Breast epithelium (tissue), 3 donors: ENCODE measurements at regions not wholly inside any gene's neighbourhood (a gene's known extent, or its start where the extent isn't known, plus 50 kb on each side); places are given as distances from the start of the nearest gene placed in this dataset.

ENCODE experiments used
- POLR2A ChIP-seq: fragments of 450-650 bp; IDR thresholded peaks from one replicate; pipeline ENCODE4 v1.6.1; 2016; ENCODE audit warnings: antibody characterized with exemption, mild to moderate bottlenecking, moderate library complexity
- POLR2AphosphoS5 ChIP-seq, 3 donors: sonication (generic); formaldehyde crosslinking; IDR thresholded peaks; one replicate each; pipeline ENCODE4 v1.6.1; 2017; ENCODE audit warnings: antibody characterized with exemption in 3 of 3
- TF ChIP-seq, protein P1 (sequence below), 3 donors: fragments of 450-650 bp; IDR thresholded peaks; one replicate each; pipeline ENCODE4 v1.5.1; 2016 to 2017; ENCODE audit warnings: antibody characterized with exemption in 3 of 3, mild to moderate bottlenecking in 3 of 3, moderate library complexity in 3 of 3

DNA sequence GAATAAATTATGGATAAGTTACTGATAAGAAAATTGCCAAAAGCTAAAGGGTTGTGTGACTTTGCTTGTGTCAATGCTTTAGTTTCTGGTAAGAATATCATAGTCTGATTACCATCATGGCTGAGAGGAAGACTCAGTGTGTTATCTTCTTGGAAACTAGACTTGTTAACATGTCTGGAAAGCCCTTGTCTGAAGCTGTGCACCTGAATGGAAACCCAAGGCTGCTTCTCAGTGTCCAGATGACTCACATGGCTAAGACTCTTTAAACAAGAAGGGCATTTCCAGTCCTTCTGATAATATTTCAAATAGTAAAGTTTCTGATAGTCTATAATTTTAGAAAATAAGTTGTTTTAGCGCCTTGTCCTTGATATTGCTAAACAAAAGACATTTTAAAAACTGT lies 1092.7 kb downstream of the PLA2G4A start:
- no peak for TF ChIP-seq POLR2AphosphoS5 (IDR thresholded peaks at IDR 0.05)
- TF ChIP-seq, protein P1, sequence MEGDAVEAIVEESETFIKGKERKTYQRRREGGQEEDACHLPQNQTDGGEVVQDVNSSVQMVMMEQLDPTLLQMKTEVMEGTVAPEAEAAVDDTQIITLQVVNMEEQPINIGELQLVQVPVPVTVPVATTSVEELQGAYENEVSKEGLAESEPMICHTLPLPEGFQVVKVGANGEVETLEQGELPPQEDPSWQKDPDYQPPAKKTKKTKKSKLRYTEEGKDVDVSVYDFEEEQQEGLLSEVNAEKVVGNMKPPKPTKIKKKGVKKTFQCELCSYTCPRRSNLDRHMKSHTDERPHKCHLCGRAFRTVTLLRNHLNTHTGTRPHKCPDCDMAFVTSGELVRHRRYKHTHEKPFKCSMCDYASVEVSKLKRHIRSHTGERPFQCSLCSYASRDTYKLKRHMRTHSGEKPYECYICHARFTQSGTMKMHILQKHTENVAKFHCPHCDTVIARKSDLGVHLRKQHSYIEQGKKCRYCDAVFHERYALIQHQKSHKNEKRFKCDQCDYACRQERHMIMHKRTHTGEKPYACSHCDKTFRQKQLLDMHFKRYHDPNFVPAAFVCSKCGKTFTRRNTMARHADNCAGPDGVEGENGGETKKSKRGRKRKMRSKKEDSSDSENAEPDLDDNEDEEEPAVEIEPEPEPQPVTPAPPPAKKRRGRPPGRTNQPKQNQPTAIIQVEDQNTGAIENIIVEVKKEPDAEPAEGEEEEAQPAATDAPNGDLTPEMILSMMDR (IDR thresholded peaks at IDR 0.05) = no peak
- no peak for TF ChIP-seq POLR2A
